ENCODE measurements at regions not wholly inside any gene's neighbourhood (a gene's known extent, or its start where the extent isn't known, plus 50 kb on each side); places are given as distances from the start of the nearest gene placed in this dataset.
A peak's percentile ranks its signal among the peaks of the same experiment; 100 is the strongest.

GRCh38 chr3:59170166-59170565 lies 120.3 kb upstream of the CFAP20DC start:
- peak in 1 of 2 experiments; percentile 5 for DNase-seq

GRCh38 chr3:59167756-59168155 lies 117.9 kb upstream of the CFAP20DC start:
- DNase-seq = no peak

- no peak for DNase-seq
Measured at GRCh38 chr3:59163953-59164352, 114.1 kb upstream of the CFAP20DC start.

- DNase-seq = no peak
Measured at GRCh38 chr3:59161048-59161447, 111.2 kb upstream of the CFAP20DC start.

GRCh38 chr3:59160133-59160746 lies 110.4 kb upstream of the CFAP20DC start:
- DNase-seq = no peak

GRCh38 chr3:59153648-59154047 lies 103.8 kb upstream of the CFAP20DC start:
- DNase-seq = no peak

GRCh38 chr3:59152943-59153342 lies 103.1 kb upstream of the CFAP20DC start:
- DNase-seq = no peak

GRCh38 chr3:59150039-59150438 lies 100.2 kb upstream of the CFAP20DC start:
- no peak for DNase-seq

- no peak for DNase-seq
Measured at GRCh38 chr3:59149166-59149565, 99.3 kb upstream of the CFAP20DC start.

GRCh38 chr3:59143447-59143846 lies 93.6 kb upstream of the CFAP20DC start:
- peak in 1 of 2 experiments; percentile 18 for DNase-seq

GRCh38 chr3:59142556-59142955 lies 92.7 kb upstream of the CFAP20DC start:
- no peak for DNase-seq

GRCh38 chr3:59138966-59139365 lies 89.1 kb upstream of the CFAP20DC start:
- DNase-seq = no peak

GRCh38 chr3:59137415-59137814 lies 87.6 kb upstream of the CFAP20DC start:
- DNase-seq = no peak

GRCh38 chr3:59136081-59136480 lies 86.3 kb upstream of the CFAP20DC start:
- no peak for DNase-seq

GRCh38 chr3:59135096-59135495 lies 85.3 kb upstream of the CFAP20DC start:
- no peak for DNase-seq

- DNase-seq = no peak
Measured at GRCh38 chr3:59133311-59133710, 83.5 kb upstream of the CFAP20DC start.

GRCh38 chr3:59131016-59131766 lies 81.4 kb upstream of the CFAP20DC start:
- no peak for DNase-seq

GRCh38 chr3:59128685-59129084 lies 78.9 kb upstream of the CFAP20DC start:
- DNase-seq = no peak

GRCh38 chr3:59127071-59127470 lies 77.2 kb upstream of the CFAP20DC start:
- DNase-seq = no peak

- DNase-seq = no peak
Measured at GRCh38 chr3:59126446-59126845, 76.6 kb upstream of the CFAP20DC start.

- no peak for DNase-seq
Measured at GRCh38 chr3:59121346-59122144, 71.7 kb upstream of the CFAP20DC start.

- DNase-seq = no peak
Measured at GRCh38 chr3:59118928-59119327, 69.1 kb upstream of the CFAP20DC start.

GRCh38 chr3:59117396-59117795 lies 67.6 kb upstream of the CFAP20DC start:
- DNase-seq = no peak

GRCh38 chr3:59116233-59116537 lies 66.4 kb upstream of the CFAP20DC start:
- DNase-seq = no peak

Data from AML-193 (cell line).